CD4-positive, alpha-beta T cell (primary cell): ENCODE measurements at regions not wholly inside any gene's neighbourhood (a gene's known extent, or its start where the extent isn't known, plus 50 kb on each side); places are given as distances from the start of the nearest gene placed in this dataset.

ENCODE experiments used
- ATAC-seq: fragments of 200-7000 bp; cut with Tn5 transposase; one replicate; pipeline ENCODE4 v1.10.0; 2022; ENCODE audit warnings: mild to moderate bottlenecking; ENCODE audit not compliant: poor library complexity
- CTCF ChIA-PET: fragments of 350-600 bp; sonication (Branson Sonifier 250); formaldehyde crosslinking; loops from one replicate; lab custom pipeline; 2021; ENCODE audit warnings: antibody characterized with exemption, inconsistent platforms; lab: Charles Lee
- POLR2A ChIA-PET: fragments of 350-600 bp; sonication (Branson Sonifier 250); formaldehyde crosslinking; loops from one replicate; lab custom pipeline; 2021; ENCODE audit warnings: antibody characterized with exemption, inconsistent platforms; lab: Charles Lee
- DNase-seq, 14 experiments: peaks; one replicate each; pipeline ENCODE4 v3.0.0-alpha.2; 2013 to 2020; ENCODE audit warnings: mixed read lengths in 2 of 14
- H3K27ac ChIP-seq, 2 donors: one replicate each; pipeline versions ENCODE4 v1.5.1 to v1.7.0; 2013; ENCODE audit warnings: low read length in 2 of 2, low read depth in 1 of 2, mild to moderate bottlenecking in 1 of 2
- H3K27me3 ChIP-seq, 2 experiments: 1 replicate in 1 of 2; 2 replicates in 1 of 2; pipeline versions ENCODE4 v1.6.1 to v1.7.0; 2013; ENCODE audit warnings: low read length in 2 of 2, control low read depth in 1 of 2, mild to moderate bottlenecking in 1 of 2, moderate library complexity in 1 of 2; ENCODE audit not compliant: insufficient read depth in 2 of 2, control insufficient read depth in 1 of 2
- H3K36me3 ChIP-seq: one replicate; pipeline ENCODE4 v1.6.1; 2013; ENCODE audit warnings: low read length, control low read depth; ENCODE audit not compliant: insufficient read depth
- H3K4me1 ChIP-seq: one replicate; pipeline ENCODE4 v1.6.1; 2013; ENCODE audit warnings: low read length, control low read depth; ENCODE audit not compliant: insufficient read depth
- H3K4me3 ChIP-seq: one replicate; pipeline ENCODE4 v1.5.1; 2013; ENCODE audit warnings: mild to moderate bottlenecking, low read length, moderate library complexity
- H3K9me3 ChIP-seq, 2 experiments: 1 replicate in 1 of 2; 2 replicates in 1 of 2; pipeline versions ENCODE4 v1.6.1 to v1.7.0; 2013; ENCODE audit warnings: low read length in 2 of 2, mild to moderate bottlenecking in 2 of 2, control low read depth in 1 of 2, moderate library complexity in 1 of 2; ENCODE audit not compliant: control insufficient read depth in 1 of 2, insufficient read depth in 1 of 2
- H3K27ac Mint-ChIP-seq: one replicate; pipeline ENCODE4 v1.8.0; 2020; ENCODE audit warnings: mixed read lengths
- H3K27me3 Mint-ChIP-seq: one replicate; pipeline ENCODE4 v1.8.0; 2021; ENCODE audit warnings: mixed read lengths
- H3K36me3 Mint-ChIP-seq: one replicate; pipeline ENCODE4 v1.8.0; 2021; ENCODE audit warnings: low read depth, mixed read lengths
- H3K4me1 Mint-ChIP-seq: one replicate; pipeline ENCODE4 v1.8.0; 2021; ENCODE audit warnings: low read depth, mixed read lengths
- H3K4me3 Mint-ChIP-seq: one replicate; pipeline ENCODE4 v1.8.0; 2020; ENCODE audit warnings: mild to moderate bottlenecking, mixed read lengths
- H3K9me3 Mint-ChIP-seq: one replicate; pipeline ENCODE4 v1.8.0; 2020; ENCODE audit warnings: mixed read lengths
- CTCF ChIP-seq: fragments of 200-600 bp; IDR thresholded peaks from one replicate; pipeline ENCODE4 v1.8.0; 2022; ENCODE audit warnings: antibody characterized with exemption, mild to moderate bottlenecking
- intact Hi-C, 2 experiments: fragments of 100-400 bp; cut with DNase I in 1 of 2; cut with micrococcal nuclease in 1 of 2; formaldehyde crosslinking; loops; one replicate each; pipeline versions ENCODE4 v1.15.1 to v1.9.0; 2023 to 2025; cut with DNase I, micrococcal nuclease

GRCh38 chr17:22233382-22233781 lies 541.1 kb downstream of the KCNJ18 start:
- no peak for ATAC-seq
- Histone ChIP-seq H3K9me3 (peaks cover 9 to 17% of the 10 kb centered on the region in 2 experiments), H3K36me3 (no peaks in the 10 kb centered on the region), H3K4me1 (no peaks in the 10 kb centered on the region), H3K27ac (no peak overlapping the region), H3K4me3 (no peak overlapping the region), H3K27me3 (no peaks in the 10 kb centered on the region)
- Mint-ChIP-seq H3K36me3 (no peaks in the 10 kb centered on the region), H3K27ac (no peak overlapping the region), H3K27me3 (no peaks in the 10 kb centered on the region), H3K4me1 (no peaks in the 10 kb centered on the region), H3K4me3 (no peak overlapping the region), H3K9me3 (peaks cover 9% of the 10 kb centered on the region)
- DNase-seq = no peak
- CTCF ChIA-PET = interaction anchor here (1.7 kb wide), 1 partner anchor 11 kb away, joined by 4 read pairs; no protein-coding TSS in a partner anchor
- TF ChIP-seq CTCF = no peak
- intact Hi-C loops = loop anchor here in 1 of 2 experiments (10.0 kb wide), 1 partner anchor 59 kb away; no protein-coding TSS in a partner anchor
- POLR2A ChIA-PET = no interaction called here

GRCh38 chr17:22242472-22242871 lies 550.1 kb downstream of the KCNJ18 start:
- H3K4me3 ChIP-seq = no peak overlapping the region
- TF ChIP-seq CTCF = no peak
- ATAC-seq = no peak
- DNase-seq = no peak
- intact Hi-C loops = loop anchor here in 1 of 2 experiments (10.0 kb wide), 1 partner anchor 52 kb away; no protein-coding TSS in a partner anchor
- H3K27me3 ChIP-seq = no peaks in the 10 kb centered on the region
- peaks cover 6% of the 10 kb centered on the region for H3K9me3 Mint-ChIP-seq
- no peaks in the 10 kb centered on the region for H3K36me3 Mint-ChIP-seq
- H3K4me3 Mint-ChIP-seq = no peak overlapping the region
- H3K27ac Mint-ChIP-seq = no peak overlapping the region
- ChIA-PET CTCF (no interaction called here), POLR2A (no interaction called here)
- peaks cover 0 to 3% of the 10 kb centered on the region in 2 experiments for H3K9me3 ChIP-seq
- H3K36me3 ChIP-seq = no peaks in the 10 kb centered on the region
- H3K27ac ChIP-seq = no peak overlapping the region
- H3K4me1 Mint-ChIP-seq = no peaks in the 10 kb centered on the region
- H3K27me3 Mint-ChIP-seq = no peaks in the 10 kb centered on the region
- H3K4me1 ChIP-seq = no peaks in the 10 kb centered on the region

- no peak for ATAC-seq
- no peak for TF ChIP-seq CTCF
- H3K9me3 Mint-ChIP-seq = peaks cover 3% of the 10 kb centered on the region
- peaks cover 0 to 12% of the 10 kb centered on the region in 2 experiments for H3K9me3 ChIP-seq
- no peaks in the 10 kb centered on the region for H3K27me3 ChIP-seq
- no peaks in the 10 kb centered on the region for H3K27me3 Mint-ChIP-seq
- intact Hi-C loops = no loop called here
- H3K4me1 Mint-ChIP-seq = no peaks in the 10 kb centered on the region
- H3K27ac ChIP-seq = no peak overlapping the region
- H3K4me3 Mint-ChIP-seq = no peak overlapping the region
- H3K36me3 Mint-ChIP-seq = no peaks in the 10 kb centered on the region
- H3K4me3 ChIP-seq = no peak overlapping the region
- CTCF ChIA-PET = no interaction called here
- DNase-seq = no peak
- POLR2A ChIA-PET = no interaction called here
- no peaks in the 10 kb centered on the region for H3K36me3 ChIP-seq
- H3K27ac Mint-ChIP-seq = no peak overlapping the region
- H3K4me1 ChIP-seq = no peaks in the 10 kb centered on the region
These were observed 559.2 kb downstream of the KCNJ18 start for GRCh38 chr17:22251498-22251897.
